Stimulated activated naive B cell treated with anti-CD40 and anti-IgM and Interleukin-4, amounts not matched to agents 10 μg/mL and 1 μg/mL and 100 μg/mL, for 72 hours (primary cell): ENCODE measurements at regions not wholly inside any gene's neighbourhood (a gene's known extent, or its start where the extent isn't known, plus 50 kb on each side); places are given as distances from the start of the nearest gene placed in this dataset.

Experiments used
- ATAC-seq, 2 donors: fragments of 150-1000 bp; cut with Tn5 transposase; replicated peaks; 2 replicates each; pipeline ENCODE4 v1.10.0; 2021; ENCODE audit warnings: moderate library complexity in 1 of 2
- DNase-seq: peaks from one replicate; pipeline ENCODE4 v3.0.0; 2021
- H3K27ac Mint-ChIP-seq: one replicate; pipeline ENCODE4 v1.8.0; 2022; ENCODE audit warnings: mild to moderate bottlenecking, mixed read lengths
- H3K27me3 Mint-ChIP-seq, 2 donors: one replicate each; pipeline ENCODE4 v1.8.0; 2022; ENCODE audit warnings: mixed read lengths in 2 of 2
- H3K36me3 Mint-ChIP-seq, 2 donors: one replicate each; pipeline ENCODE4 v1.8.0; 2022; ENCODE audit warnings: mixed read lengths in 2 of 2, mild to moderate bottlenecking in 1 of 2
- H3K4me1 Mint-ChIP-seq, 2 donors: one replicate each; pipeline ENCODE4 v1.8.0; 2022; ENCODE audit warnings: mixed read lengths in 2 of 2, mild to moderate bottlenecking in 1 of 2
- H3K4me3 Mint-ChIP-seq, 2 donors: one replicate each; pipeline ENCODE4 v1.8.0; 2022; ENCODE audit warnings: mild to moderate bottlenecking in 2 of 2, mixed read lengths in 2 of 2, moderate library complexity in 1 of 2
- H3K9me3 Mint-ChIP-seq, 2 donors: one replicate each; pipeline ENCODE4 v1.8.0; 2022; ENCODE audit warnings: mixed read lengths in 2 of 2, mild to moderate bottlenecking in 1 of 2

- Mint-ChIP-seq H3K27ac (no peak overlapping the region), H3K9me3 (peaks cover 0 to 2% of the 10 kb centered on the region in 2 donors), H3K4me1 (no peaks in the 10 kb centered on the region), H3K36me3 (no peaks in the 10 kb centered on the region), H3K4me3 (no peak overlapping the region), H3K27me3 (peaks cover 0 to 8% of the 10 kb centered on the region in 2 donors)
- ATAC-seq (no peak), DNase-seq (no peak)
These were observed 124.8 kb upstream of the LSM8 start for GRCh38 chr7:118059209-118059608.

- ATAC-seq = no peak
- no peaks in the 10 kb centered on the region for H3K36me3 Mint-ChIP-seq
These were observed 123.3 kb upstream of the LSM8 start for GRCh38 chr7:118060692-118061091.

DNA sequence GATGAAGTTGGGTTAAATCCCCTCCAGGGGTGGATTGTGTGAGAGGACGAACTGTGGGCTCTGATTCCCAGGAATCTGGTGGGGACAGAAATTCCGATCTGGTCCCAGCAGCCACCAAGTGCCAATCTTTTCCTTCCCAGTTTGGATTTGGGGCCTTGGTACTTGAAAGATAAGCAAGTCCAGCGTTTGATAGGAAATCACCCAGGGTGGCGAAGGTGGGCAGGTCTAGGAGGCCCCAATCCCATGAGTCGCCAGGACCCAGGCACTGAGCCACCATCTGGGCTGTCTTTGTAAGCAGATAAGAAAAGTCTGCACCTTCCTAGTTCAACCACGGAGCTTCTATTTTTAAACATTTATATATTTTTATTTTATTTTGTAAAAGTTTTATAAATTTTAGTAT lies 122.6 kb upstream of the LSM8 start:
- no peaks in the 10 kb centered on the region for H3K4me1 Mint-ChIP-seq
- no peak overlapping the region for H3K27ac Mint-ChIP-seq
- no peak for ATAC-seq
- H3K9me3 Mint-ChIP-seq = peaks cover 0 to 2% of the 10 kb centered on the region in 2 donors
- peaks cover 0 to 8% of the 10 kb centered on the region in 2 donors for H3K27me3 Mint-ChIP-seq
- DNase-seq = no peak
- no peaks in the 10 kb centered on the region for H3K36me3 Mint-ChIP-seq
- H3K4me3 Mint-ChIP-seq = no peak overlapping the region

More at GRCh38 chr7:118060692-118061091, 123.3 kb upstream of the LSM8 start:
- H3K27me3 Mint-ChIP-seq = peaks cover 0 to 8% of the 10 kb centered on the region in 2 donors
- peaks cover 0 to 2% of the 10 kb centered on the region in 2 donors for H3K9me3 Mint-ChIP-seq
- no peak for DNase-seq
- H3K4me1 Mint-ChIP-seq = no peaks in the 10 kb centered on the region
- no peak overlapping the region for H3K4me3 Mint-ChIP-seq
- no peak overlapping the region for H3K27ac Mint-ChIP-seq

DNA sequence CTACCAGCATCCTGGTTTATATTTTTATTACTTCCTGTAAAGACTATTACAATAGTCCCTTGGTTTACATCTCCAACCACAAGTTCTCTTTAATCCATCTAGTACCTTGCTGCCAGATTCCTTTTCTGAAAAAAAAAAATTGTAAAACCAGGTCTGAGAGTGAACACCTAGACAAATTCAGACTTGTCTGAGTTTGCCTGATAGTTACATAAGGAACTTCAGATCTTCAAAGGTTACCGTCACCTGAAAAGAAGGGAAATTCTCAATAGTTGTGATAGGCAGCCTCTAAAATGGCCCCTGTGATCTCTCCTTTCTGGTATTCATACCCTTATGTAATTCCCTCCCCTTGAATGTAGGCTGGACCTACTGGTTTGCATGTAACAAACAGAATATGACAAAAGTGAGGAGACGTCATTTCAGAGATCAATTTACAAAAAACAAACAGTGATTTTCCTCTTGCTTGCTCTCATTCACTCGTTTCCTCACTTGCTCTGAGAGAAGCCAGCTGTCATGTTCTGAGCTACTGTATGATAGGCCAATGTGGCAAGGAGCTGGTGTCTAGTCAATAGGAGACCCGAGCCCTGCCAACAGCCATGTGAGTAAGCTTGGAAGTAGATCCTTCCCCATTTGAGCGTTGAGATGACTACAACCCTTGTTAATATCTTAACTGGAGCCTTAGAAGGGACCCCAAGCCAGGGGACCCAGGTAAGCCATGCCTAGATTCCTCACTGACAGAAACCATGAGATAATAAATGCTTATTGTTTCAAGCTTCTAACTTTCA lies 110.9 kb upstream of the LSM8 start:
- H3K27me3 Mint-ChIP-seq = peaks cover 5 to 7% of the 10 kb centered on the region in 2 donors
- no peaks in the 10 kb centered on the region for H3K4me1 Mint-ChIP-seq
- H3K9me3 Mint-ChIP-seq = peaks cover 0 to 2% of the 10 kb centered on the region in 2 donors
- H3K27ac Mint-ChIP-seq = no peak overlapping the region
- H3K36me3 Mint-ChIP-seq = no peaks in the 10 kb centered on the region
- H3K4me3 Mint-ChIP-seq = no peak overlapping the region
- DNase-seq (no peak), ATAC-seq (peak in 1 of 2 donors; percentile 21)

GRCh38 chr7:118075936-118076335 lies 108.0 kb upstream of the LSM8 start:
- peaks cover 4 to 5% of the 10 kb centered on the region in 2 donors for H3K4me1 Mint-ChIP-seq
- peaks cover 3 to 4% of the 10 kb centered on the region in 2 donors for H3K9me3 Mint-ChIP-seq
- no peak overlapping the region for H3K4me3 Mint-ChIP-seq
- no peak for ATAC-seq
- DNase-seq = no peak
- H3K27ac Mint-ChIP-seq = no peak overlapping the region
- no peaks in the 10 kb centered on the region for H3K36me3 Mint-ChIP-seq
- peaks cover 0 to 7% of the 10 kb centered on the region in 2 donors for H3K27me3 Mint-ChIP-seq

DNA sequence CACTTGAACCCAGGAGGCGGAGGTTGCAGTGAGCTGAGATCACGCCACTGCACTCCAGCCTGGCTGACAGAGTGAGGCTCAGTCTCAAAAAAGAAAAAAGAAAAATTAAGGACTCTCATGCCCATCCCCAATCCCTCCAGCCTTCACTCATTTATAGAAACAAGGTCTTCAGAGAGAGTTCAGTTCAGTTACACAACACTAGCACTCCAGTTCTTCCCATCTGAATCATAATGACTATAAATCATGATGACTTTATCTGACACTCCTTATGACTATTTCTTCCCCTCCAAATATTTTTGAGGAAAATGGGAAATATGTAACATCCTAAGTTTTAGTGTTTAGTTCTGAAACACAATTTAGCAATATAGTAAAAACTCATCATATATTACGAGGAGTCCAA lies 107.4 kb upstream of the LSM8 start:
- peaks cover 0 to 2% of the 10 kb centered on the region in 2 donors for H3K36me3 Mint-ChIP-seq
- ATAC-seq (no peak), DNase-seq (no peak)
- H3K4me1 Mint-ChIP-seq = peaks cover 7 to 10% of the 10 kb centered on the region in 2 donors
- H3K9me3 Mint-ChIP-seq = peaks cover 8% of the 10 kb centered on the region in 2 donors
- peaks cover 5 to 11% of the 10 kb centered on the region in 2 donors for H3K27me3 Mint-ChIP-seq
- H3K27ac Mint-ChIP-seq = no peak overlapping the region
- H3K4me3 Mint-ChIP-seq = no peak overlapping the region

- H3K36me3 Mint-ChIP-seq = peaks cover 0 to 2% of the 10 kb centered on the region in 2 donors
- peaks cover 7 to 10% of the 10 kb centered on the region in 2 donors for H3K4me1 Mint-ChIP-seq
- H3K27me3 Mint-ChIP-seq = peaks cover 5 to 11% of the 10 kb centered on the region in 2 donors
- no peak overlapping the region for H3K27ac Mint-ChIP-seq
- DNase-seq (no peak), ATAC-seq (no peak)
- peaks cover 8% of the 10 kb centered on the region in 2 donors for H3K9me3 Mint-ChIP-seq
- no peak overlapping the region for H3K4me3 Mint-ChIP-seq
These were observed 105.9 kb upstream of the LSM8 start for GRCh38 chr7:118078015-118078414.

DNA sequence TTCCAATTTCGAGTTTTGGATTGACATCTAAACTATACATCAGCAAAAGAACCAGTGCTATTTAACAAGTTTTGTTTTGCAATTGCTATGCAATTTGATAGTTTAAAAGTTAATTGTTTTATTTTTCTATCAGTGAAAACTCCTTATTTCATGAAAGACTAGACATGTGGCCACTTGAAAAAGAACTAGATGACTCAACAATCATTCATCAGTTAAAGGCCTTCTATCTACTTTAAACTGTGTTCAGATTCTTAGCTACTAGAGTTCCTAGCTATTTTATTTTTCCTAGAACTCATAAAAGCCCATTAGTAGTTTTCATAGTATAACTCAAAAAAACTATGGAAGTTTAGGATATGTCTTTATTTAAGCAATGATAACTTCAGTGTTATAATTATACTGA lies 104.6 kb upstream of the LSM8 start:
- no peak for ATAC-seq
- peaks cover 8% of the 10 kb centered on the region in 2 donors for H3K9me3 Mint-ChIP-seq
- peaks cover 5 to 11% of the 10 kb centered on the region in 2 donors for H3K27me3 Mint-ChIP-seq
- DNase-seq = no peak
- no peak overlapping the region for H3K27ac Mint-ChIP-seq
- no peak overlapping the region for H3K4me3 Mint-ChIP-seq
- peaks cover 7 to 10% of the 10 kb centered on the region in 2 donors for H3K4me1 Mint-ChIP-seq
- peaks cover 0 to 2% of the 10 kb centered on the region in 2 donors for H3K36me3 Mint-ChIP-seq

GRCh38 chr7:118080947-118081346 lies 103.0 kb upstream of the LSM8 start:
- Mint-ChIP-seq H3K4me3 (no peak overlapping the region), H3K4me1 (peaks cover 7 to 10% of the 10 kb centered on the region in 2 donors), H3K27ac (peak overlapping the region; percentile 82), H3K27me3 (peaks cover 5 to 11% of the 10 kb centered on the region in 2 donors), H3K36me3 (peaks cover 0 to 2% of the 10 kb centered on the region in 2 donors), H3K9me3 (peaks cover 8% of the 10 kb centered on the region in 2 donors)
- ATAC-seq (peak; percentile 97 to 100), DNase-seq (peak; percentile 37)

GRCh38 chr7:118082506-118082905 lies 101.5 kb upstream of the LSM8 start:
- Mint-ChIP-seq H3K4me1 (peaks cover 7 to 10% of the 10 kb centered on the region in 2 donors), H3K9me3 (peaks cover 8% of the 10 kb centered on the region in 2 donors), H3K27me3 (peaks cover 5 to 17% of the 10 kb centered on the region in 2 donors), H3K36me3 (peaks cover 0 to 2% of the 10 kb centered on the region in 2 donors), H3K27ac (no peak overlapping the region), H3K4me3 (no peak overlapping the region)
- ATAC-seq (no peak), DNase-seq (no peak)

DNA sequence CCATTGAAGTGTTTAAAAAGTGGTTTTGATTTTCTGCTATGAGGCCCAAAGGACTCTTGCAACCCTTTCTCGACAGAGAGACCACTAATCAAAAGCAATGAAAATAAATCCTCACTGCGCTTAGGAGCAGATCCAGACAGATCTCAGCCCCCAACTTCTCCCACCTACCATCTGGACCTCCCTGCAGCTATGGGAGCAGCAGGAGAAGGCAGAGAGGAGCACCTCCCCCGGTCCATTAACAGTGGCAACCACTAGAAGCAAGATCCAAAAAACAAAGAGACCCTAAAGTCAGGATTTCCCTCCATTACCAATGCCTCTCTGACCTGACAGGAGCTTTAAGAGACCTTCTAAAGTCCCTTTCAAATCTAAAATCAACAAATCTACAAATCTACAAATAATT lies 99.0 kb upstream of the LSM8 start:
- peaks cover 5 to 17% of the 10 kb centered on the region in 2 donors for H3K27me3 Mint-ChIP-seq
- H3K4me1 Mint-ChIP-seq = peaks cover 7 to 10% of the 10 kb centered on the region in 2 donors
- DNase-seq (no peak), ATAC-seq (no peak)
- H3K9me3 Mint-ChIP-seq = peaks cover 8% of the 10 kb centered on the region in 2 donors
- H3K4me3 Mint-ChIP-seq = no peak overlapping the region
- no peak overlapping the region for H3K27ac Mint-ChIP-seq
- peaks cover 0 to 2% of the 10 kb centered on the region in 2 donors for H3K36me3 Mint-ChIP-seq

- Mint-ChIP-seq H3K27me3 (peaks cover 0 to 13% of the 10 kb centered on the region in 2 donors), H3K27ac (no peak overlapping the region)
These were observed 96.8 kb upstream of the LSM8 start for GRCh38 chr7:118087126-118087525.

DNA sequence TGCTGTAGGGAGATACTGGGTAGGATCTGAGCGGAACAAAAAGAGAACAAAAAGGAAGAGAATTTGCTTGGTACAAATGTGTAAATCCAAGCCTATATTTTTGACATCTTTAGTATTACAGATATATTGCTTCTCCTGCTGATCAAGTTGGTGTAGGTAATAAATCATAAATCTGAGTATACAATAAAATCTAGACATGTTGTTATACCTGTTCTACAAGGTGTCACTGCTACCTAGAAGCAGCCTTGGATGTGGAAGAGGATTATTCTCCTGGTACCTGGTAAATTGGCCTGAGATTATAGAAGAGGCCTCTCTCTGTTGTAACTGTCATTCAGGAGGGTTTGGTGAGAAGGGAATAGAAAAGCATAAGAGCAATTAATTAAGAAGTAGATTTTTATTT lies 89.9 kb upstream of the LSM8 start:
- ATAC-seq (no peak), DNase-seq (no peak)
- Mint-ChIP-seq H3K9me3 (no peaks in the 10 kb centered on the region), H3K4me1 (no peaks in the 10 kb centered on the region), H3K27me3 (no peaks in the 10 kb centered on the region), H3K27ac (no peak overlapping the region), H3K36me3 (no peaks in the 10 kb centered on the region), H3K4me3 (no peak overlapping the region)

More at GRCh38 chr7:118087126-118087525, 96.8 kb upstream of the LSM8 start:
- H3K9me3 Mint-ChIP-seq = no peaks in the 10 kb centered on the region
- H3K36me3 Mint-ChIP-seq = no peaks in the 10 kb centered on the region
- no peaks in the 10 kb centered on the region for H3K4me1 Mint-ChIP-seq
- DNase-seq (no peak), ATAC-seq (no peak)
- no peak overlapping the region for H3K4me3 Mint-ChIP-seq

- Mint-ChIP-seq H3K36me3 (no peaks in the 10 kb centered on the region), H3K9me3 (peaks cover 0 to 2% of the 10 kb centered on the region in 2 donors), H3K27me3 (no peaks in the 10 kb centered on the region), H3K27ac (no peak overlapping the region), H3K4me1 (no peaks in the 10 kb centered on the region), H3K4me3 (no peak overlapping the region)
- ATAC-seq (peak; percentile 51 to 54), DNase-seq (no peak)
These were observed 79.0 kb upstream of the LSM8 start for GRCh38 chr7:118104812-118105441.

DNA sequence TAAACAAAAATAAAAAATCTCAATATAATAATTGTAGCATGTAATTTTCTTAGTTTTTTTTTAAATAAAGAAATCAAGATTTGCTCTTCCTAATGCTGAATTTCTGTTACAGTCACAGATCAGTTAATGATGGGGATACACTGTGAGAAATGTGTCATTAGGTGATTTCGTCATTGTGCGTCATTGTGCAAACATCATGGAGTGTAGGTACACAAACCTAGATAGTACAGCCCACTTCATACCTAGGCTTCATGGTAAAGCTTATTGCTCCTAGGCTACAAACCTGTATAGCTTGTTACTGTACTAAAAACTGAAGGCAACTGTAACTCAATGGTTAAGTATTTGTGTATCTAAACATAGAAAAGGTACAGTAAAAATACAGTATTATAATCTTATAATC lies 74.4 kb upstream of the LSM8 start:
- no peak for DNase-seq
- Mint-ChIP-seq H3K27ac (no peak overlapping the region), H3K4me3 (no peak overlapping the region), H3K9me3 (peaks cover 2 to 4% of the 10 kb centered on the region in 2 donors), H3K27me3 (peaks cover 0 to 8% of the 10 kb centered on the region in 2 donors), H3K36me3 (no peaks in the 10 kb centered on the region), H3K4me1 (no peaks in the 10 kb centered on the region)
- ATAC-seq = no peak
